SU-DHL-6 (cell line): ENCODE measurements at regions not wholly inside any gene's neighbourhood (a gene's known extent, or its start where the extent isn't known, plus 50 kb on each side); places are given as distances from the start of the nearest gene placed in this dataset.

ENCODE experiments used
- CTCF ChIP-seq: fragments of 200-600 bp; sonication (generic); IDR thresholded peaks from one replicate; pipeline ENCODE4 v1.5.1; 2017; ENCODE audit warnings: antibody characterized with exemption, mild to moderate bottlenecking, low read length, moderate library complexity; ENCODE audit not compliant: insufficient read depth, poor library complexity, severe bottlenecking
- EZH2phosphoT487 ChIP-seq: fragments of 200-600 bp; sonication (generic), shearing (Covaris generic); conservative IDR thresholded peaks from 2 replicates; pipeline ENCODE4 v1.6.1; 2018; ENCODE audit warnings: mild to moderate bottlenecking, antibody characterized with exemption, low read length, moderate library complexity, mixed read lengths

- no peak for TF ChIP-seq CTCF
- TF ChIP-seq EZH2phosphoT487 = no peak
Observed at GRCh38 chr15:77544162-77544561, 88.5 kb downstream of the LINGO1 start.
